GM12878 (cell line): ENCODE measurements at regions not wholly inside any gene's neighbourhood (a gene's known extent, or its start where the extent isn't known, plus 50 kb on each side); places are given as distances from the start of the nearest gene placed in this dataset.

Experiments
- ATF7 ChIP-seq: fragments of 450-650 bp; IDR thresholded peaks from 2 replicates; pipeline ENCODE4 v1.6.1; 2016; ENCODE audit warnings: low read depth, mild to moderate bottlenecking
- CEBPB ChIP-seq, 2 experiments: fragments of 150-350 bp in 1 of 2; IDR thresholded peaks; 2 replicates each; pipeline ENCODE4 v1.6.1; 2012 to 2014; ENCODE audit warnings: low read depth in 2 of 2, low read length in 2 of 2, borderline replicate concordance in 1 of 2, inconsistent platforms in 1 of 2
- FOS ChIP-seq: IDR thresholded peaks from 3 replicates; pipeline ENCODE4 v1.6.1; 2011; ENCODE audit warnings: borderline replicate concordance; ENCODE audit not compliant: insufficient read length; ENCODE audit errors: extremely low read depth
- FOXK2 ChIP-seq: fragments of 450-650 bp; IDR thresholded peaks from 2 replicates; pipeline ENCODE4 v1.6.1; 2017; ENCODE audit warnings: mild to moderate bottlenecking, moderate library complexity
- KDM1A ChIP-seq: fragments of 200-600 bp; sonication (generic); IDR thresholded peaks from 2 replicates; pipeline ENCODE4 v1.6.1; 2016; ENCODE audit warnings: borderline replicate concordance
- MXI1 ChIP-seq: fragments of 150-350 bp; IDR thresholded peaks from 2 replicates; pipeline ENCODE4 v1.6.1; 2011; ENCODE audit warnings: low read depth, mild to moderate bottlenecking, inconsistent platforms, low read length, improper control_type of control experiment
- NR2C2 ChIP-seq: IDR thresholded peaks from 2 replicates; pipeline ENCODE4 v1.6.1; 2011; ENCODE audit warnings: borderline replicate concordance, low read depth; ENCODE audit not compliant: control insufficient read depth, insufficient read length
- PAX5 ChIP-seq: IDR thresholded peaks from 2 replicates; pipeline ENCODE4 v1.6.1; 2011; ENCODE audit warnings: low read depth, low read length, borderline replicate concordance
- RCOR1 ChIP-seq: conservative IDR thresholded peaks from 2 replicates; pipeline ENCODE4 v1.6.1; 2012; ENCODE audit warnings: low read depth, low read length, improper control_type of control experiment
- STAT1 ChIP-seq: fragments of 450-650 bp; conservative IDR thresholded peaks from 2 replicates; pipeline ENCODE4 v1.6.1; 2014; ENCODE audit warnings: antibody characterized with exemption, mild to moderate bottlenecking
- TCF3 ChIP-seq: IDR thresholded peaks from 2 replicates; pipeline ENCODE4 v1.6.1; 2012; ENCODE audit warnings: low read depth, mild to moderate bottlenecking, low read length, borderline replicate concordance; ENCODE audit not compliant: insufficient read depth
- ZNF217 ChIP-seq: fragments of 450-650 bp; IDR thresholded peaks from 2 replicates; pipeline ENCODE4 v1.6.1; 2017; ENCODE audit warnings: antibody characterized with exemption, mild to moderate bottlenecking
- ZNF384 ChIP-seq: IDR thresholded peaks from 2 replicates; pipeline ENCODE4 v1.6.1; 2012; ENCODE audit warnings: low read depth, mild to moderate bottlenecking, low read length, improper control_type of control experiment, borderline replicate concordance
- TF ChIP-seq, protein P1 (sequence below): fragments of 450-650 bp; formaldehyde crosslinking; IDR thresholded peaks from 2 replicates; pipeline ENCODE4 v1.4.0; 2020; ENCODE audit warnings: mild to moderate bottlenecking, moderate library complexity
- TF ChIP-seq, protein P2 (sequence below): fragments of 450-650 bp; IDR thresholded peaks from 2 replicates; pipeline ENCODE4 v1.6.1; 2017; ENCODE audit warnings: borderline replicate concordance
- TF ChIP-seq, protein P3 (sequence below): fragments of 450-650 bp; IDR thresholded peaks from 2 replicates; pipeline ENCODE4 v1.6.1; 2018; ENCODE audit warnings: borderline replicate concordance, mild to moderate bottlenecking; ENCODE audit not compliant: partially characterized antibody
- TF ChIP-seq, protein P4 (sequence below): IDR thresholded peaks from 2 replicates; pipeline ENCODE4 v1.6.1; 2011; ENCODE audit warnings: borderline replicate concordance, low read depth, mild to moderate bottlenecking, moderate library complexity, mixed read lengths, low read length; ENCODE audit not compliant: insufficient read depth; ENCODE audit errors: extremely low read length

DNA sequence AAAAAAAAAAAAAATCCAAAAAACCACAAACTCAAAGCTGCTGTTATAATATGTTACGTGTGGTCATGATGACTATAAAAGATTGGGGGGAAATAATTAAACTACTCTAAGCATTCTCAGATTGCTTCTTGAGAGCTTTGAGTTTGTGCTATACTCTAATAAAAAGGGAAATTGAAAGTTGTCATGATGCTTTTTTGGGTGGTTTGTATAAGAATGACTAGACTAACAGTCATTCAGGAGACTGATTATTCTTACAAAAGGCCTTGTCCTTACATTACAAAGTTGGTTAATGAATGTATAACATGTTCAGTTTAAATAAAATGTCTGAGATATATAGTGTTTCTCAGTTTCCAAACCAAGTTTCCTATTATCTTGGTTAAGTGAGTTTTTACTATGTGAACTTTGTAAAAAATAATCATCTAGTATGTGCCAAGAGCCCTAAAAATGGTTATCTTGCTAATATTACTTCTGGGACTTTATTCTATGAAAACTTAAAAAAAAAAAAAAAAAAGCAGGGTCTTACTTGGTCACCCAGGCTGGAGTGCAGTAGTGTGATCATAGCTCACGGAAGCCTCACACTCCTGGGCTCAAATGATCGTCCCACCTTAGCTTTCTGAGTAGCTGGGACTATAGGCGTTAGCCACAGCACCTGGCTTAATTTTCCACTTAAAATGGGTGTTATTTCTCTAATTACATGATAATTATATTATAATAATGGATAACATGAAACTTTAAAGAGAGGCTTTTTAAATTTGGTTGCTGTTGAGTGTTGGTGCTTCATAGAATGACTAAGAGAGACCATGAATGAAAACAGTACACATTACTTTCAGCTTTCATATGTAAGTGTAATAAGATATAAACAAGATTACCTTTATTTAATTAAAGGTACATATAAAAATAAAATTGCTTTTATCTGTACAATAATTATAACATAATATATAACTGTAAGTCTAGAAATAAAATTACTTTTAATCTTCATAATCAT lies 459.6 kb upstream of the RGS6 start (continued):
- no peak for TF ChIP-seq RCOR1
- TF ChIP-seq TCF3 = no peak
- TF ChIP-seq ZNF384 = peak; percentile 7; the same call in 1 of the 2 replicates
- TF ChIP-seq, protein P1, sequence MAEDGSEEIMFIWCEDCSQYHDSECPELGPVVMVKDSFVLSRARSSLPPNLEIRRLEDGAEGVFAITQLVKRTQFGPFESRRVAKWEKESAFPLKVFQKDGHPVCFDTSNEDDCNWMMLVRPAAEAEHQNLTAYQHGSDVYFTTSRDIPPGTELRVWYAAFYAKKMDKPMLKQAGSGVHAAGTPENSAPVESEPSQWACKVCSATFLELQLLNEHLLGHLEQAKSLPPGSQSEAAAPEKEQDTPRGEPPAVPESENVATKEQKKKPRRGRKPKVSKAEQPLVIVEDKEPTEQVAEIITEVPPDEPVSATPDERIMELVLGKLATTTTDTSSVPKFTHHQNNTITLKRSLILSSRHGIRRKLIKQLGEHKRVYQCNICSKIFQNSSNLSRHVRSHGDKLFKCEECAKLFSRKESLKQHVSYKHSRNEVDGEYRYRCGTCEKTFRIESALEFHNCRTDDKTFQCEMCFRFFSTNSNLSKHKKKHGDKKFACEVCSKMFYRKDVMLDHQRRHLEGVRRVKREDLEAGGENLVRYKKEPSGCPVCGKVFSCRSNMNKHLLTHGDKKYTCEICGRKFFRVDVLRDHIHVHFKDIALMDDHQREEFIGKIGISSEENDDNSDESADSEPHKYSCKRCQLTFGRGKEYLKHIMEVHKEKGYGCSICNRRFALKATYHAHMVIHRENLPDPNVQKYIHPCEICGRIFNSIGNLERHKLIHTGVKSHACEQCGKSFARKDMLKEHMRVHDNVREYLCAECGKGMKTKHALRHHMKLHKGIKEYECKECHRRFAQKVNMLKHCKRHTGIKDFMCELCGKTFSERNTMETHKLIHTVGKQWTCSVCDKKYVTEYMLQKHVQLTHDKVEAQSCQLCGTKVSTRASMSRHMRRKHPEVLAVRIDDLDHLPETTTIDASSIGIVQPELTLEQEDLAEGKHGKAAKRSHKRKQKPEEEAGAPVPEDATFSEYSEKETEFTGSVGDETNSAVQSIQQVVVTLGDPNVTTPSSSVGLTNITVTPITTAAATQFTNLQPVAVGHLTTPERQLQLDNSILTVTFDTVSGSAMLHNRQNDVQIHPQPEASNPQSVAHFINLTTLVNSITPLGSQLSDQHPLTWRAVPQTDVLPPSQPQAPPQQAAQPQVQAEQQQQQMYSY (CRISPR knock-in tag) = no peak
- TF ChIP-seq, protein P2, sequence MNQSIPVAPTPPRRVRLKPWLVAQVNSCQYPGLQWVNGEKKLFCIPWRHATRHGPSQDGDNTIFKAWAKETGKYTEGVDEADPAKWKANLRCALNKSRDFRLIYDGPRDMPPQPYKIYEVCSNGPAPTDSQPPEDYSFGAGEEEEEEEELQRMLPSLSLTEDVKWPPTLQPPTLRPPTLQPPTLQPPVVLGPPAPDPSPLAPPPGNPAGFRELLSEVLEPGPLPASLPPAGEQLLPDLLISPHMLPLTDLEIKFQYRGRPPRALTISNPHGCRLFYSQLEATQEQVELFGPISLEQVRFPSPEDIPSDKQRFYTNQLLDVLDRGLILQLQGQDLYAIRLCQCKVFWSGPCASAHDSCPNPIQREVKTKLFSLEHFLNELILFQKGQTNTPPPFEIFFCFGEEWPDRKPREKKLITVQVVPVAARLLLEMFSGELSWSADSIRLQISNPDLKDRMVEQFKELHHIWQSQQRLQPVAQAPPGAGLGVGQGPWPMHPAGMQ = no peak
- TF ChIP-seq, protein P3, sequence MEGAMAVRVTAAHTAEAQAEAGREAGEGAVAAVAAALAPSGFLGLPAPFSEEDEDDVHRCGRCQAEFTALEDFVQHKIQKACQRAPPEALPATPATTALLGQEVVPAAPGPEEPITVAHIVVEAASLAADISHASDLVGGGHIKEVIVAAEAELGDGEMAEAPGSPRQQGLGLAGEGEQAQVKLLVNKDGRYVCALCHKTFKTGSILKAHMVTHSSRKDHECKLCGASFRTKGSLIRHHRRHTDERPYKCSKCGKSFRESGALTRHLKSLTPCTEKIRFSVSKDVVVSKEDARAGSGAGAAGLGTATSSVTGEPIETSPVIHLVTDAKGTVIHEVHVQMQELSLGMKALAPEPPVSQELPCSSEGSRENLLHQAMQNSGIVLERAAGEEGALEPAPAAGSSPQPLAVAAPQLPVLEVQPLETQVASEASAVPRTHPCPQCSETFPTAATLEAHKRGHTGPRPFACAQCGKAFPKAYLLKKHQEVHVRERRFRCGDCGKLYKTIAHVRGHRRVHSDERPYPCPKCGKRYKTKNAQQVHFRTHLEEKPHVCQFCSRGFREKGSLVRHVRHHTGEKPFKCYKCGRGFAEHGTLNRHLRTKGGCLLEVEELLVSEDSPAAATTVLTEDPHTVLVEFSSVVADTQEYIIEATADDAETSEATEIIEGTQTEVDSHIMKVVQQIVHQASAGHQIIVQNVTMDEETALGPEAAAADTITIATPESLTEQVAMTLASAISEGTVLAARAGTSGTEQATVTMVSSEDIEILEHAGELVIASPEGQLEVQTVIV = no peak
- no peak for TF ChIP-seq ZNF217
- no peak for TF ChIP-seq FOXK2
- TF ChIP-seq ATF7 = peak; percentile 65; the same call in 1 of the 2 replicates
- no peak for TF ChIP-seq MXI1
- TF ChIP-seq NR2C2 = no peak
- TF ChIP-seq, protein P4, sequence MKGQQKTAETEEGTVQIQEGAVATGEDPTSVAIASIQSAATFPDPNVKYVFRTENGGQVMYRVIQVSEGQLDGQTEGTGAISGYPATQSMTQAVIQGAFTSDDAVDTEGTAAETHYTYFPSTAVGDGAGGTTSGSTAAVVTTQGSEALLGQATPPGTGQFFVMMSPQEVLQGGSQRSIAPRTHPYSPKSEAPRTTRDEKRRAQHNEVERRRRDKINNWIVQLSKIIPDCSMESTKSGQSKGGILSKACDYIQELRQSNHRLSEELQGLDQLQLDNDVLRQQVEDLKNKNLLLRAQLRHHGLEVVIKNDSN = no peak
- TF ChIP-seq KDM1A = no peak
- peak in 1 of 2 experiments; percentile 35; a peak in 1 of 4 replicates for TF ChIP-seq CEBPB (IDR thresholded peaks at IDR 0.05; ENCODE audit: borderline replicate concordance in 1 of 2, low read depth in 2 of 2, low read length in 2 of 2)
- no peak for TF ChIP-seq STAT1
- TF ChIP-seq PAX5 = no peak
- TF ChIP-seq FOS = no peak
